Heart right ventricle (tissue), 16 donors: ENCODE measurements at regions not wholly inside any gene's neighbourhood (a gene's known extent, or its start where the extent isn't known, plus 50 kb on each side); places are given as distances from the start of the nearest gene placed in this dataset.

Experiments used
- ATAC-seq, 8 donors: fragments of 200-7000 bp; cut with Tn5 transposase; one replicate each; pipeline ENCODE4 v1.9.1; 2020; ENCODE audit warnings: mild to moderate bottlenecking in 8 of 8, moderate library complexity in 8 of 8, moderate number of reproducible peaks in 1 of 8
- DNase-seq, 2 donors: peaks; one replicate each; pipeline ENCODE4 v3.0.0-alpha.2; 2020
- H3K27ac ChIP-seq, 10 donors: fragments of 200-600 bp; sonication (generic) in 2 of 10; one replicate each; pipeline versions ENCODE4 v1.5.0 to v1.8.0; 2020 to 2022; ENCODE audit warnings: mild to moderate bottlenecking in 3 of 10
- H3K27me3 ChIP-seq, 7 donors: fragments of 200-600 bp; one replicate each; pipeline ENCODE4 v1.8.0; 2021 to 2022; ENCODE audit warnings: mild to moderate bottlenecking in 2 of 7
- H3K36me3 ChIP-seq, 9 donors: fragments of 200-600 bp; sonication (generic) in 1 of 9; one replicate each; pipeline versions ENCODE4 v1.5.0 to v1.8.0; 2020 to 2022; ENCODE audit warnings: mild to moderate bottlenecking in 2 of 9
- H3K4me1 ChIP-seq, 9 donors: fragments of 200-600 bp; sonication (generic) in 1 of 9; one replicate each; pipeline versions ENCODE4 v1.5.0 to v1.8.0; 2020 to 2022; ENCODE audit warnings: mild to moderate bottlenecking in 4 of 9
- H3K4me3 ChIP-seq, 10 donors: fragments of 200-600 bp; sonication (generic) in 2 of 10; one replicate each; pipeline versions ENCODE4 v1.5.0 to v1.8.0; 2020 to 2022; ENCODE audit warnings: mild to moderate bottlenecking in 7 of 10, moderate library complexity in 2 of 10
- H3K9me3 ChIP-seq, 11 donors: fragments of 200-600 bp in 10 of 11; sonication (generic) in 2 of 11; one replicate each; pipeline versions ENCODE4 v1.5.0 to v1.8.0; 2013 to 2022; ENCODE audit warnings: mild to moderate bottlenecking in 2 of 11, control low read depth in 1 of 11, moderate library complexity in 1 of 11
- CTCF ChIP-seq, 9 donors: fragments of 200-600 bp; sonication (generic) in 2 of 9; IDR thresholded peaks; one replicate each; pipeline versions ENCODE4 v1.5.0 to v1.8.0; 2021 to 2022; ENCODE audit warnings: antibody characterized with exemption in 9 of 9, mild to moderate bottlenecking in 5 of 9, moderate library complexity in 1 of 9
- WGBS, 2 donors: extraction: QIAGEN DNeasy Blood & Tissue Kit; methylation state at CpG; one replicate each; pipeline ENCODE4 v1.1.7; 2013; ENCODE audit warnings: inconsistent platforms in 1 of 2; 5-methylcytosine and 5-hydroxymethylcytosine counted together
- intact Hi-C, 10 donors: fragments of 100-400 bp; cut with DNase I; formaldehyde crosslinking; loops; one replicate each; pipeline versions ENCODE4 v1.11.1 to v1.14.2; 2022
- donor health status: Arrhythmogenic right ventricular cardiomyopathy.
- donor health status: ischemic (EF 13 %, LVEDD 7.1; RV severe dilation, severe dysfunction).
- donor health status: healthy with polysubstance abuse.
- donor health status: DM: no; HTN: yes; CAD: no.
- donor health status: DM: no; HTN: no; CAD: no.
- donor health status: ischemic (EF 25% LVEDD 6.9; RV normal size, moderate dysfunction).
- donor health status: ischemic (EF 25% LVEDD 5.7; RV mildly dilated, moderate dysfunction).
- donor health status: healthy.
- donor health status: DM: yes; HTN: yes; CAD: no.
- donor health status: Ischemic cardiomyopathy.
- donor health status: ischemic (EF 35%, LVEDD 5.7; RV mildly dilated, moderate dysfunction).
- donor health status: nonischemic (EF 11% LVEDD 7.7; RV severe dilation, severe dysfunction).
- donor health status: DM: yes; HTN: yes; CAD: no.
- donor health status: PGD.
- donor health status: ischemic (EF 29% LVEDD 5.4; RV normal size, mild dysfunction).
- donor health status: nonischemic (EF 23%, LVEDD 6.1; RV moderate dilation, normal function).

GRCh38 chr9:103625161-103625804 is 468.8 kb upstream of the SMC2 start:
- no peaks in the 10 kb centered on the region for H3K4me1 ChIP-seq
- no peak for ATAC-seq
- H3K27ac ChIP-seq: no peak overlapping the region
- TF ChIP-seq CTCF (IDR thresholded peaks at IDR 0.05): no peak
- intact Hi-C loops: loop anchor here in 1 of 10 donors (10.0 kb wide), 1 partner anchor 60 kb away; no protein-coding TSS in a partner anchor
- H3K9me3 ChIP-seq: no peaks in the 10 kb centered on the region
- no peak overlapping the region for H3K4me3 ChIP-seq
- DNase-seq: no peak
- 83 to 85% methylated on average over 2 of the region's 2 CpGs for WGBS, 2 donors
- H3K27me3 ChIP-seq: no peaks in the 10 kb centered on the region
- H3K36me3 ChIP-seq: no peaks in the 10 kb centered on the region

GRCh38 chr9:103627731-103628130 is 466.4 kb upstream of the SMC2 start:
- no peaks in the 10 kb centered on the region for H3K36me3 ChIP-seq
- H3K27me3 ChIP-seq: no peaks in the 10 kb centered on the region
- no peak overlapping the region for H3K4me3 ChIP-seq
- intact Hi-C loops: loop anchor here in 1 of 10 donors (10.0 kb wide), 1 partner anchor 57 kb away; no protein-coding TSS in a partner anchor
- H3K27ac ChIP-seq: no peak overlapping the region
- H3K9me3 ChIP-seq: no peaks in the 10 kb centered on the region
- no peaks in the 10 kb centered on the region for H3K4me1 ChIP-seq
- no peak for DNase-seq
- WGBS, 2 donors: 60 to 61% methylated on average over 1 of the region's 1 CpG
- no peak for ATAC-seq
- TF ChIP-seq CTCF (IDR thresholded peaks at IDR 0.05): no peak

GRCh38 chr9:103649086-103649485 is 445.0 kb upstream of the SMC2 start:
- H3K9me3 ChIP-seq: no peaks in the 10 kb centered on the region
- H3K27me3 ChIP-seq: no peaks in the 10 kb centered on the region
- DNase-seq: no peak
- no peak for TF ChIP-seq CTCF (IDR thresholded peaks at IDR 0.05)
- WGBS, 2 donors: 93 to 98% methylated on average over 1 of the region's 1 CpG
- intact Hi-C loops: no loop called here
- H3K27ac ChIP-seq: no peak overlapping the region
- H3K36me3 ChIP-seq: no peaks in the 10 kb centered on the region
- ATAC-seq: no peak
- H3K4me3 ChIP-seq: no peak overlapping the region
- H3K4me1 ChIP-seq: no peaks in the 10 kb centered on the region

- 94 to 98% methylated on average over 5 of the region's 5 CpGs for WGBS, 2 donors
- intact Hi-C loops: loop anchor here in 1 of 10 donors (2.0 kb wide), 1 partner anchor 15 kb away; no protein-coding TSS in a partner anchor
- DNase-seq: no peak
- Histone ChIP-seq H3K9me3 (peaks cover 0 to 38% (median 0%) of the 10 kb centered on the region in 11 donors), H3K36me3 (no peaks in the 10 kb centered on the region), H3K4me1 (no peaks in the 10 kb centered on the region), H3K27ac (no peak overlapping the region), H3K4me3 (no peak overlapping the region), H3K27me3 (no peaks in the 10 kb centered on the region)
- no peak for ATAC-seq
- TF ChIP-seq CTCF (IDR thresholded peaks at IDR 0.05): no peak
These were observed 436.0 kb upstream of the SMC2 start for GRCh38 chr9:103658156-103658555.
